Retina (tissue), 1 donor: ENCODE measurements at regions not wholly inside any gene's neighbourhood (a gene's known extent, or its start where the extent isn't known, plus 50 kb on each side); places are given as distances from the start of the nearest gene placed in this dataset.
A peak's percentile ranks its signal among the peaks of the same experiment; 100 is the strongest.

Source experiments
- DNase-seq: peaks from one replicate; pipeline ENCODE4 v3.0.0-alpha.2; 2016

GRCh38 chr18:69217196-69218000, 183.3 kb upstream of the DOK6 start:
- DNase-seq, result no peak

GRCh38 chr18:69220529-69220928, 180.2 kb upstream of the DOK6 start:
- DNase-seq, result no peak

GRCh38 chr18:69222089-69222488, 178.6 kb upstream of the DOK6 start:
- no peak for DNase-seq

GRCh38 chr18:69226971-69227370, 173.7 kb upstream of the DOK6 start:
- DNase-seq, result peak; percentile 13

- DNase-seq, result no peak
Observed at GRCh38 chr18:69230204-69230603, 170.5 kb upstream of the DOK6 start.

GRCh38 chr18:69233465-69234054, 167.1 kb upstream of the DOK6 start:
- no peak for DNase-seq

GRCh38 chr18:69239849-69240674, 160.6 kb upstream of the DOK6 start:
- DNase-seq, result no peak

GRCh38 chr18:69246027-69246426, 154.7 kb upstream of the DOK6 start:
- DNase-seq, result no peak

GRCh38 chr18:69250305-69251151, 150.2 kb upstream of the DOK6 start:
- DNase-seq, result no peak

GRCh38 chr18:69257861-69258458, 142.7 kb upstream of the DOK6 start:
- DNase-seq, result no peak

GRCh38 chr18:69259282-69259681, 141.4 kb upstream of the DOK6 start:
- DNase-seq, result no peak

GRCh38 chr18:69261406-69261805, 139.3 kb upstream of the DOK6 start:
- no peak for DNase-seq

- no peak for DNase-seq
Observed at GRCh38 chr18:69265656-69266055, 135.0 kb upstream of the DOK6 start.

GRCh38 chr18:69267895-69268294, 132.8 kb upstream of the DOK6 start:
- DNase-seq, result no peak

GRCh38 chr18:69282371-69282770, 118.3 kb upstream of the DOK6 start:
- DNase-seq, result no peak

- no peak for DNase-seq
Observed at GRCh38 chr18:69291044-69291443, 109.6 kb upstream of the DOK6 start.

- DNase-seq, result no peak
Observed at GRCh38 chr18:69291755-69292154, 108.9 kb upstream of the DOK6 start.

- no peak for DNase-seq
Observed at GRCh38 chr18:69300185-69300584, 100.5 kb upstream of the DOK6 start.

- no peak for DNase-seq
Observed at GRCh38 chr18:69308619-69309018, 92.1 kb upstream of the DOK6 start.

- no peak for DNase-seq
Observed at GRCh38 chr18:69326094-69326493, 74.6 kb upstream of the DOK6 start.

- no peak for DNase-seq
Observed at GRCh38 chr18:69328086-69328485, 72.6 kb upstream of the DOK6 start.

- peak; percentile 25 for DNase-seq
Observed at GRCh38 chr18:69330385-69331005, 70.2 kb upstream of the DOK6 start.
